T-helper 2 cell treated with Interferon-gamma antibody and Interleukin-4, amounts not matched to agents 5 μg/mL and 100 μg/mL, for 36 hours (primary cell): ENCODE measurements at regions not wholly inside any gene's neighbourhood (a gene's known extent, or its start where the extent isn't known, plus 50 kb on each side); places are given as distances from the start of the nearest gene placed in this dataset.

ENCODE experiments used
- DNase-seq: peaks from one replicate; pipeline ENCODE4 v3.0.0; 2021; ENCODE audit warnings: low spot score
- H3K27ac Mint-ChIP-seq: one replicate; pipeline ENCODE4 v1.8.0; 2021; ENCODE audit warnings: mild to moderate bottlenecking, mixed read lengths
- H3K27me3 Mint-ChIP-seq: one replicate; pipeline ENCODE4 v1.8.0; 2021; ENCODE audit warnings: low read depth, mixed read lengths
- H3K36me3 Mint-ChIP-seq: one replicate; pipeline ENCODE4 v1.8.0; 2021; ENCODE audit warnings: low read depth, mixed read lengths
- H3K4me1 Mint-ChIP-seq: one replicate; pipeline ENCODE4 v1.8.0; 2021; ENCODE audit warnings: low read depth, mixed read lengths
- H3K4me3 Mint-ChIP-seq: one replicate; pipeline ENCODE4 v1.8.0; 2022; ENCODE audit warnings: mild to moderate bottlenecking, moderate library complexity, mixed read lengths
- H3K9me3 Mint-ChIP-seq: one replicate; pipeline ENCODE4 v1.8.0; 2021; ENCODE audit warnings: mixed read lengths

DNA sequence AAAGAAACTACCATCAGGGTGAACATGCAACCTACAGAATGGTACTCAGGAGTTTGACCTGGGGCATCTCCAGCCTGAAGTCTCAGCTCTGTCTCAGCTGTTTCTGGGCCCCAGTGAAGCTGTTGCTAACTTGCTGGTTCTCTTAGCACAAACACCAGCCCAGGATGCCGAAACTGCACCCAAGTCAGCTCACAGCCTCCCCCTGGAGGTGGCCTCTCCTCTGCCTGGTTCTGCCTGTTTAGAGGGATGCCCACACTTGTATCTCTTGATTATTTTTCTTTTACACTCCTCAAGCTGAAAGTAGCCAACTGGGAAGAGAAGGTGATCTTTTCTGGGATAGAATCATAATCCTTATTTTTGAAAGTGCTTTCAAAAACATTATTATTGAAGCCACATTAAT lies 289.0 kb upstream of the RASGRP1 start:
- no peak overlapping the region for H3K4me3 Mint-ChIP-seq
- H3K27me3 Mint-ChIP-seq: peaks cover 20% of the 10 kb centered on the region
- DNase-seq: no peak
- no peaks in the 10 kb centered on the region for H3K36me3 Mint-ChIP-seq
- H3K9me3 Mint-ChIP-seq: no peaks in the 10 kb centered on the region
- no peak overlapping the region for H3K27ac Mint-ChIP-seq
- no peaks in the 10 kb centered on the region for H3K4me1 Mint-ChIP-seq

DNA sequence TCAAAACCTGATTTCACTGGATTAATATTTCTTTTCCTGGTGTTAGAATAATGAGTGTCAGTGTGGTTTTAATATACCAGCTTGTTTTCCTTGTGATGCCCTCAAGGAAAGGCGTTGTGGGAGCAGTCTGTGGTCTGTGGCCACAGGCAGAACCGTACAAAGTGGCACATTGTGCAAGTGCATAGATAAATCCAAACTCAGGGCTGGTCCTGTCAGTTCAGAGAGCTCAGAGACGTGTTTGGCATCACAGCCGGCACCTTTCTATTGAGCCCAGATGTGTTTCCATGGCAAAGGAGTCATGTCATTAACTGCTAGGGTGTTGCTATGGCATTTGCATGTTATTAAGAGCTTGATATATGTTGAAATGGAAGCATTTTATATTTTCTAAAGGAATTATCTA lies 289.9 kb upstream of the RASGRP1 start:
- Mint-ChIP-seq H3K4me3 (no peak overlapping the region), H3K27ac (no peak overlapping the region), H3K9me3 (no peaks in the 10 kb centered on the region), H3K27me3 (peaks cover 20% of the 10 kb centered on the region), H3K4me1 (no peaks in the 10 kb centered on the region), H3K36me3 (no peaks in the 10 kb centered on the region)
- DNase-seq: no peak

DNA sequence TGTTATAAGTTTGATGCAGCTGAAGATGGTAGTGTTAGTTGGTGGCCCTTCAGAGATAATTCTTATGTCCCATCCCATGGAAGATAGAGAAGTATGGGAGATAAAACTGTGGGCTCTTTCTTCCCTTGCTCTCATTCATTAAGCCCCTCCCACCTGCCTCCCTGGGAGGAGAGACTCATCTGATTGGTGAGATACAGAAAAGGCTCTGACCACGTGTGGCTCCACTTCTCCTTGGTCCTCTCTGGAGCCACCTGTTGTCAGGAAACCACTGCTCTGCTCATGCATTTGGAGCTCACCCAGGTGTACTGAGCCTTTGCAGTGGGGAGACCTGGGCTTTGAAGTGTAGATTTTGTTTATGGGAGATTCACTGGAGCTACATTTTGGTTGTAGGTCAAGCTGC lies 293.2 kb upstream of the RASGRP1 start:
- no peak for DNase-seq
- Mint-ChIP-seq H3K36me3 (no peaks in the 10 kb centered on the region), H3K9me3 (no peaks in the 10 kb centered on the region), H3K27ac (no peak overlapping the region), H3K4me3 (no peak overlapping the region), H3K27me3 (peaks cover 22% of the 10 kb centered on the region), H3K4me1 (no peaks in the 10 kb centered on the region)

DNA sequence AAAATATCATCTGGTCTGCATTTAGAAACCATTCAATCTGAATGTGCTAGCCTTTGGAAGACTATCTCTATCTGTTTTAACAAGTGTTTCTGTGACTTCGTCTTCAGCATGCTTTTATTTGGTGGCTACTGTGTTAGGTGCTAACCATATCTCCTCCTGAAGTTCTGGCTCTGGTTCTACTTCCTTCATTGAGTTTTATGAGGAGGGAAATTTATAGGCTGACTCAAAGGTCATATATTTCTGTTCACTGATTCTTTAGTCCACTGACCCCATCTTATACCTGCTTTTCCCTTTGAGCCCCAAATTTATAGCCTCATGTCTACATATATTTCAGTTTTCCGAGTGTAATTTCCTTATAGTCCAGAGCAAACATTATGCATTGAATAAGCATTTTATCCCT lies 295.0 kb upstream of the RASGRP1 start:
- Mint-ChIP-seq H3K4me1 (no peaks in the 10 kb centered on the region), H3K27ac (no peak overlapping the region), H3K4me3 (no peak overlapping the region), H3K27me3 (peaks cover 14% of the 10 kb centered on the region), H3K9me3 (no peaks in the 10 kb centered on the region), H3K36me3 (no peaks in the 10 kb centered on the region)
- DNase-seq: no peak

DNA sequence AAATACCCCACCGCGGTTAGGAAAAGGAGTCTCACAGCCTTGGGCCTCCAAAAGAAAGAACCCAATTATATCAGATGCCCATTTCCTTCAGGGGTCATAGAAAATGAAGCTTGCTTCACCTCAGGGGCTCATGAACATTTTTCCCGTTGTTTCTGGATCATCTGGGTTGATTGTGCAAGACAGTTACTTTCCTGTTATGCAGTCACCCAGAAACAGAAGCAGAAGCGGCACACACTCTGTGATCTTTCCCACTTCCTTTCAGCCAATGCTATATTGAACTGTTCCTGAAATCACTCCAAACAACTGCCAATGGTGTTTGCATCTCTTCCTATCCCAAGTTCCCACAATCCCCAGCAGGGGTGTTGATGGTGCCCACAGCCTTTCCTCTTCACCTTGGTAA lies 295.6 kb upstream of the RASGRP1 start:
- no peak for DNase-seq
- H3K36me3 Mint-ChIP-seq: no peaks in the 10 kb centered on the region
- H3K27ac Mint-ChIP-seq: no peak overlapping the region
- H3K27me3 Mint-ChIP-seq: peaks cover 12% of the 10 kb centered on the region
- H3K9me3 Mint-ChIP-seq: no peaks in the 10 kb centered on the region
- H3K4me3 Mint-ChIP-seq: no peak overlapping the region
- H3K4me1 Mint-ChIP-seq: no peaks in the 10 kb centered on the region

DNA sequence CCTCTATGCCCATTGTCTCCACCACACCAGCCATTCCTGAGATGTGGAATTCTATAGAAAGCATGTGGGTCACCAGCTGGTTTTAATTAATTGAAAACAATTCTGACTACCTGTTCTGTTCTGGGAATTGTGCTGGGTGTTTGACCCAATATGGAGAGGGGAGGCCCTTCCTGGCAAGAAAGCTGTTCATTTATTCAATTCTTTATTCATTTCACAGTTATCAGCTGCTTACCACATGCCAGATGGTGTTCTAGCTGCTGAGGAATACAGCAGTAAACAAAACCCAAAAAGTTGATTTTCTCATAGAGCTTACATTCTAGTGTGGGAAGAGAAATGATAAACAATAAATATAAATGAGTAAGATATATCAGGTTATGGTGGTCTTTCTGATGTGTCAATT lies 296.1 kb upstream of the RASGRP1 start:
- DNase-seq: no peak
- Mint-ChIP-seq H3K4me3 (no peak overlapping the region), H3K36me3 (no peaks in the 10 kb centered on the region), H3K27me3 (peaks cover 11% of the 10 kb centered on the region), H3K9me3 (no peaks in the 10 kb centered on the region), H3K4me1 (no peaks in the 10 kb centered on the region), H3K27ac (no peak overlapping the region)

DNA sequence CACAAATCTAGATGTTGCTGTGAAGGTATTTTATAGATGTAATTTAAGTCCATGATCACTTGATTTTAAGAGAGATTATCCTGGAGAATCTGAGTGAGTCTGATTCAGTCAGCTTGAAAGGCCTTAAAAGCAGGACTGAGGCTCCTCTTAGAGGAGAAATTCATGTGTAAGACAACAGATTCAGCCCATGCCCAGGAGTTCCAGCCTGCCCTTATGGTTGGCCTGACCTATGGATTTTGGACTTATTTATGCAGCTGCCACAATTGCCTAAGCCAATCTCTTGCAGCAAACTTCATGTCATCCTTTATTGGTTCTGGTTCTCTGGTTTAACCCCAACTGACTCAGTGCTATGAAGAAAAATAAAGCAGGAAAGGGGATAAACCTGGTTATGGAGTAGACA lies 296.5 kb upstream of the RASGRP1 start:
- H3K4me3 Mint-ChIP-seq: no peak overlapping the region
- no peak overlapping the region for H3K27ac Mint-ChIP-seq
- H3K27me3 Mint-ChIP-seq: peaks cover 13% of the 10 kb centered on the region
- H3K36me3 Mint-ChIP-seq: no peaks in the 10 kb centered on the region
- H3K9me3 Mint-ChIP-seq: no peaks in the 10 kb centered on the region
- no peak for DNase-seq
- H3K4me1 Mint-ChIP-seq: no peaks in the 10 kb centered on the region

DNA sequence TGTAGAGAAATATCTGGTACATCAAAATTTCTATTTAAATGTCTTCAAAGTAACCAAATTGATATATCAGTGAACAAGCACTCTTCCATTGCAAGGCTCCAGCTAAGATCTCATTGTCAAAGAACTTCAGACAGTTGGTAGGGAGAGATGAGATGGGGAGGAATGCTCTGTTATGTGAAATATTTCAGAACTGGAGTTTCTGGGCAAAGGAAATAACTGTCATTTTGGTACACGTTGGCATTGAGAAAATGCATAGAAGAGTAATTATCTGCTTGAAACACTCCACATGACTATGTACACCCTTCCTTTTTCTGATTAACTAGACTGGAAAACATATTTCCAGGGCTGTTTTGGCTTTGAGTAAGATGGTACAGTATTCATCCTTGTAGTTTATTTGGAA lies 297.5 kb upstream of the RASGRP1 start:
- Mint-ChIP-seq H3K9me3 (no peaks in the 10 kb centered on the region), H3K4me1 (no peaks in the 10 kb centered on the region), H3K27me3 (peaks cover 12% of the 10 kb centered on the region), H3K27ac (no peak overlapping the region), H3K4me3 (no peak overlapping the region), H3K36me3 (no peaks in the 10 kb centered on the region)
- no peak for DNase-seq

DNA sequence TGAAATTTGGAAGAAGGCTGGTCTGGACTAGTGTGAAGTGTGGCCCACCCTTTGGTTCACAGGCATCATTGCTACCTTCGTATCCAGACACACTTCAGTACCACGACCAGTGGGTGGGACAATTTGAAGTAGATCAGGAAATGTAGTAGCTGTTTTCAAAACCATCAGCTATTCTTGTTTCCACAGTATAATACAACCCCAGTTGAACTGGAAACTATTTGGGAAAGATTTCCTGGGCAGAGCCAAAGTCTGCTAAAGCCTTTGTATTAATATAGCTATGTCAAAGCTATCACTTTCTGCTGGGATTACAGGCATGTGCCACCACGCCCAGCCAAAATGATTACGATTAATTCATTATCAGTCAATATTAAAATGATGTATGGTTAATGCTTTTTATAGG lies 298.8 kb upstream of the RASGRP1 start:
- Mint-ChIP-seq H3K4me3 (no peak overlapping the region), H3K9me3 (no peaks in the 10 kb centered on the region), H3K27me3 (peaks cover 8% of the 10 kb centered on the region), H3K27ac (no peak overlapping the region), H3K4me1 (no peaks in the 10 kb centered on the region), H3K36me3 (no peaks in the 10 kb centered on the region)
- DNase-seq: no peak

DNA sequence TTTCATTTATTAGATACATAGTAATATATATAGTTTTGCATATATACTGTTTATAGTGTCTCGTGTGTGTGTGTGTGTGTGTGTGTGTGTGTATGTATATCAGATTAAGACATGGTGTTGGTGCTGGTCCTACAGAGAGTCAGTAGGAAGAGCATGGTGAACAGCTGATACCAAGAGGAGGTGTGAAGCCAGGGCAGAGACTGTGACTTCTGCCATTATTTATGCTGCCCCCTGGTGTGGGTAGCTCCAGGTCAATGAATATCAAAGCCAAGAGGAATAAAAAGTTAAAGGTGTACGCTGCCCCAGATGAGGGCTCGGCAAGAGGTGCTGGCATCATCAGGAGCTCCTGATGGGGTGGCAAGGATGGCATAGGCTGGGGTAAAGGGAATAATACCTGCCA lies 299.5 kb upstream of the RASGRP1 start:
- Mint-ChIP-seq H3K36me3 (no peaks in the 10 kb centered on the region), H3K4me1 (no peaks in the 10 kb centered on the region), H3K27me3 (peaks cover 8% of the 10 kb centered on the region), H3K9me3 (no peaks in the 10 kb centered on the region), H3K27ac (no peak overlapping the region), H3K4me3 (no peak overlapping the region)
- DNase-seq: no peak

DNA sequence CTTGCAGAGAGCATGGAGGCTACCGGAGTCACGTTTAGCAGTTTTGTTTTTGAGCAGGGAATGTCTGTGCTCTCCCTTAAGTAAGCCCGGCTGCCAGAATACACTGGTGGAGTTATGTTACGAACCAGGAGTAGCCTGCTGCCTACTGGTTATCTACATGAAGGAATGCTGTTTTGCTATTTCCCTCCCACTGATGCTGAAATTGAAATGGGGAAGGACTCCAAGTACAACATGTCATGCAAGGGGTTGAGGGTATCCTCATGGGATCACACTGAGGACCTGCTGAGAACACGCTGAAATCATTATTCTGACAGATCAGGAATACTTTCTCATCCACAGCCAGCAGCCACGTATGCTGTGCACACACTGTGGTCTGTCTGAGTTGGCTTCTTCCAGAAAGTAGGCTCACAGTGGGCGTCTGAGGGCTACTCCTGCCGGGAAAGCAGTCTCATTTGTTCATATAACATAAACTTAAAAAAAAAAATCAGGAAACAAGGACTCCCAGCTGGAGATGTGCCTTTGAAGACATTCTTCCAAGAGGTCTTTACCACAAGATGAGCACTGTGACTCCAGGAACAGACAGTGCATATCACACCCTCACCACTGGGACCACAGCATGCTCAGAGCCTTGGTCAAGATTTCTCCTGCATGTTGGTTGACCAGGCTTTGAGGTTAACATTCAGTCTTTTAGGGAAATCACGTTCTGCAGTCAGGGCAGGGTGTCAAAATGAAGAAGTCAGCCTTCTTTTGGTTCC lies 300.4 kb upstream of the RASGRP1 start:
- Mint-ChIP-seq H3K9me3 (no peaks in the 10 kb centered on the region), H3K4me3 (no peak overlapping the region), H3K27me3 (peaks cover 6% of the 10 kb centered on the region), H3K4me1 (no peaks in the 10 kb centered on the region), H3K36me3 (no peaks in the 10 kb centered on the region), H3K27ac (no peak overlapping the region)
- DNase-seq: no peak

DNA sequence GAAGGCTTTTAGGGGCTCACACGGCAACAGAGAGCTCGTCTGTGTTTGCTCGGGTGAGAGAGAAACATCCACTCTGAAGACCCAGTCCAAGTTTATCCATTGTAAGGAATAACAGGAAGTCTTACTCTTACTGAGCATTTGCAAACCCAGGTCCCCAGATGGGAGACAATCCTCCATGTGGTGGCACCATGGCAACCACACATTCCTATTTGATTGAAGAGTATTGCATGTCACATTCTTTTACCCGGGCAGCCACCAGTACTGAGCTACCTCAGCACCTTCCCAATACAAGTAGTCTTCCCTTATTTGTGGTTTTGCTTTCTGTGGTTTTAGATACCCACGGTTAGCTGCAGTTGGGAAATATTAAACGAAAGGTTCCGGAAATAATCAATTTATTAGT lies 302.9 kb upstream of the RASGRP1 start:
- Mint-ChIP-seq H3K27me3 (peaks cover 6% of the 10 kb centered on the region), H3K9me3 (no peaks in the 10 kb centered on the region), H3K36me3 (no peaks in the 10 kb centered on the region), H3K4me1 (no peaks in the 10 kb centered on the region), H3K4me3 (no peak overlapping the region), H3K27ac (no peak overlapping the region)
- no peak for DNase-seq

DNA sequence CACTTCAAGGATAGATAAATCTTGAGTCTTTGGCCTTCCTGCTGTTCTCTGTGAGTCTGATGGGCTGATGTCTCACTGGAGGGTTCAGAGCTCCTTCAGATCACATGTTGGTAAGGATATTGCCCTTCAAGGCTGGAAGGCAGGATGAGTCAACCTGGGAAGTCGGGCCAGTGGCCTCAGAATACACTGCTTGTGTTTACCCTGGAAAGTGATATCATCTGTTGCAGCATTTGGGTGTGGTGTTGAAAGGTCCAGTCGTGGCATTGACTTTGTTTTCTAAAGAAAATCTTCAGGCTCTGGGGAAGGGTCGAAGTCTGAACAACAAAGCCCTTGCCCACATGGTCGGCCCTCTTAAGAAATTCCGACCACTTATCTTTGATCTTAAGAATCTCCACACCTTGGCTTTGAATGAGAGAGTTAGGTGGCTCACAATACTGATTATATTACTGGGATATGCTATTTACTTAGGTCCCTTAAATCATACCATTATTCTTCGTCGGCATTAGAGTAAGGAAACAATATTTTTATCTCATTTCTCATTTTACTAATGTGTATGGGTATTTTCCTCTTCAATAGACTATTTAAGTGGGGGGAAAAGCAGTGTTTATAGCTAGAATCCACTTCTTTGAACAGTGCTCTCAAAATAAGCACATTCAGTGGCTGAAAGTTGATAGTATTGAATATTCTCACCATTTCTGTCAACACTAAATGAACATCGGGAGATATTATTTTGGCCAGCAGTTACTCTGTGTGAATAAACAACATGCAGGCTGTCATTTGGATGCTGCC lies 303.9 kb upstream of the RASGRP1 start:
- no peak for DNase-seq
- H3K4me3 Mint-ChIP-seq: no peak overlapping the region
- peaks cover 6% of the 10 kb centered on the region for H3K27me3 Mint-ChIP-seq
- H3K36me3 Mint-ChIP-seq: no peaks in the 10 kb centered on the region
- H3K4me1 Mint-ChIP-seq: no peaks in the 10 kb centered on the region
- H3K9me3 Mint-ChIP-seq: no peaks in the 10 kb centered on the region
- no peak overlapping the region for H3K27ac Mint-ChIP-seq

DNA sequence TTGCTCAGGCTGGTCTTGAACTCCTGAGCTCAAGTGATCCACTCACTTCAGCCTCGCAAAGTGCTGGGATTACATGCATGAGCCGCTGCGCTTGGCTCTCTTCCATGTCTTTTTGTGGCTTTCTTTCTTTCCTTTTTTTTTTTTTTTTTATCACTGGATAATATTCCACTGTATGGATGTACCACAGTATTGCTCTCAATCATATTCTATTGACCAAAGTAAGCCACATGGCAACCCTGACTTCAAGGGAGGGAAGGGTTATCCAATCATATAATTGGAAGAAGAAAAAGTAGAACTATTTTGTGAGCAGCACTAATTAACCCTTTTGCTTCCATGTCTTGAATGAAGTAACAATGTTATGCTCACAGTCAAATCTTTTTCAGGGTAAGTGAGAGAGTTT lies 307.0 kb upstream of the RASGRP1 start:
- Mint-ChIP-seq H3K4me1 (no peaks in the 10 kb centered on the region), H3K9me3 (no peaks in the 10 kb centered on the region), H3K36me3 (no peaks in the 10 kb centered on the region), H3K4me3 (no peak overlapping the region), H3K27me3 (no peaks in the 10 kb centered on the region), H3K27ac (no peak overlapping the region)
- no peak for DNase-seq

DNA sequence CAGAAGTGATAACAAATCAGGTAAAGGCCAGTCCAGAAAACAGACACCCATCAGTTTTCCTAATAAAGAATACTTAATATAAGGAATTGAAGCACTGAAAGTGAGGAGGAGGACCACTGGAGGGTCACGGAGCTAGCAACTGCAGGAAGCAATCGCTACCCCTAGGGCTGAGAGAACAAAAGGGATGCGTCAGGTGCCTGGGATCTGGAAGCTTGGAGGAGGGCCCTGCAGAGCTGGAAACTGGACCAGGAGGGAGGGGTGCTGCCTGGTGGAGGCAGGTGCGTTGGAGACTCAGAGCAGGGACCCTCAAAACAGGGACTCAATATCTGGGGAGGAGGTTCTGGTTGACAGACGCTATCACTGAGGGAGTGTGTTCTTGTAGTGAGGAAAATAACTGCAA lies 308.1 kb upstream of the RASGRP1 start:
- no peak overlapping the region for H3K4me3 Mint-ChIP-seq
- no peaks in the 10 kb centered on the region for H3K36me3 Mint-ChIP-seq
- no peaks in the 10 kb centered on the region for H3K4me1 Mint-ChIP-seq
- H3K27ac Mint-ChIP-seq: no peak overlapping the region
- no peak for DNase-seq
- H3K9me3 Mint-ChIP-seq: no peaks in the 10 kb centered on the region
- no peaks in the 10 kb centered on the region for H3K27me3 Mint-ChIP-seq
